GM12891 (cell line): ENCODE measurements at regions not wholly inside any gene's neighbourhood (a gene's known extent, or its start where the extent isn't known, plus 50 kb on each side); places are given as distances from the start of the nearest gene placed in this dataset.
"Not testable (repeated sequence)": the region's sequence is repeated elsewhere in the genome, so short reads cannot be mapped to it uniquely, and the experiment has no call there.

Experiments
- DNase-seq: peaks from one replicate; pipeline ENCODE4 v3.0.0; 2011; ENCODE audit warnings: low spot score; ENCODE audit not compliant: insufficient read length
- FAIRE-seq: peaks from 2 replicates; lab custom pipeline; 2011; peaks lifted over from hg19 to GRCh38; lab: Jason Lieb, UNC
- PAX5 ChIP-seq: IDR thresholded peaks from 2 replicates; pipeline ENCODE4 v1.6.1; 2011; ENCODE audit warnings: low read length, moderate library complexity, mild to moderate bottlenecking; ENCODE audit not compliant: insufficient read depth, severe bottlenecking
- POLR2A ChIP-seq: IDR thresholded peaks from 2 replicates; pipeline ENCODE4 v1.6.1; 2011; ENCODE audit warnings: low read depth, low read length, control low read depth
- POLR2AphosphoS5 ChIP-seq: IDR thresholded peaks from 2 replicates; pipeline ENCODE4 v1.6.1; 2011; ENCODE audit warnings: low read depth, low read length, control low read depth
- POU2F2 ChIP-seq: IDR thresholded peaks from 2 replicates; pipeline ENCODE4 v1.6.1; 2011; ENCODE audit warnings: low read depth, mild to moderate bottlenecking, control low read depth, low read length, moderate library complexity
- SPI1 ChIP-seq: IDR thresholded peaks from 2 replicates; pipeline ENCODE4 v1.6.1; 2011; ENCODE audit warnings: low read depth, low read length, control low read depth
- TAF1 ChIP-seq: IDR thresholded peaks from 2 replicates; pipeline ENCODE4 v1.6.1; 2011; ENCODE audit warnings: low read depth, low read length, control low read depth

DNA sequence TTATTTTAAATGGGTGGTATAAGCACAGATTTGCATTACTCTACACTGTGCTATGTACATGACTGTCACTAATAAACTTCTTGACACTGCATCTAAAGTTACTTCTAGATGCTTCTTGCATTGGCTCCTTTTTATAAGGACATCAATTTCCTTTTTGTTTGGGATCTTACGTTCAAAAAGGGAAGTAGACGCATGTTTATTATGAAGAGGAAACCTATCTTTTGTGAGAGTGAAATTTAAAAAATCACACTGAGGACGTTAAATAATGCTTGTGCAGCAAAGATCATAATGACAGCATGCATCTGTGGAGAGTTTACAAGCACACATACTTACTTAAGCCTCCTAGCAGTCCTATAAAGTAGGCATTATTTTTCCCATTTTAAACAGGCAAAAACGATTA lies 479.5 kb downstream of the CD83 start:
- no peak for TF ChIP-seq PAX5
- TF ChIP-seq POLR2A = no peak
- no peak for TF ChIP-seq TAF1
- TF ChIP-seq POU2F2 = no peak
- no peak for TF ChIP-seq SPI1
- no peak for DNase-seq
- no peak for FAIRE-seq

DNA sequence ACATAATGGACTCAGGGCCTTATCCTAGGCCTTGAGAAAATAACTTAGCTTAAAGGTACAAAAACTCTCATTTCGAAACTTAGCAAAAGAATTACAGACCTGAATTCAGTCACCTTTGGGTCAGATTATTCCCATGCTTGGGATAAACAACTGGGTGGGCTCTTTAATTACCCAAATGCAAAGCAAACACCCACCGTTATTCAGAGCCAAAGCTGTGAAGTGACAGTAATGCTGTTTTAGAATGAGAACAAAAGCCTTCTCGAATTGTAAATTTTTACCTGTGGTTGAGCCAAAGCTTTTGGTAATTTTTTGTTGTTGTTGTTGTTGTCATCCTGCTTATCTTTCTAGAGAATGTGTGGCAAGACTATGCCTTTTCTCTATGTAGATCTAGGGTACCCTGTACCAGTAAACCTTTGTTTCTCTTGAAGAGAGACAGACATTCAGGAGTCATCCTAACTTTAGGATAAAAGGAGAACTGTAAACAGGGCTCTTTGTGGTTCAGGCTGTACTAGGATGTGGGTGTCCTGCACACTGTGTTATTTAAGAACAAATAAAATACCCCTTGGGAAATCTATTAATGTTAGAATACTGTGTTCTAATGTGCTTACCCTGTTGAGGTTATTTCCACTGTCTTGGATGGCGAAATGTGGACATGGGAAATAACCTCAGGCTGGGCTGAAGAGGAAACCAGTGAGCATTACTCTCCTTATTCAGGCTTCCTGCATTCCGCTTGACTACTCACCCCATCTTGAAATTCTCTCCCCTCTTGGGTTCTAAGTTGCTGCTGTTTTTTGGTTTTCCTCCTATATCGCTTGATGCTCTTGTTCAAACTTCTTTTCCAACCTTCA lies 480.7 kb downstream of the CD83 start:
- DNase-seq (no peak), FAIRE-seq (no peak)
- TF ChIP-seq PAX5 = no peak
- no peak for TF ChIP-seq SPI1
- TF ChIP-seq POU2F2 = no peak
- no peak for TF ChIP-seq POLR2AphosphoS5
- TF ChIP-seq TAF1 = no peak
- TF ChIP-seq POLR2A = no peak

DNA sequence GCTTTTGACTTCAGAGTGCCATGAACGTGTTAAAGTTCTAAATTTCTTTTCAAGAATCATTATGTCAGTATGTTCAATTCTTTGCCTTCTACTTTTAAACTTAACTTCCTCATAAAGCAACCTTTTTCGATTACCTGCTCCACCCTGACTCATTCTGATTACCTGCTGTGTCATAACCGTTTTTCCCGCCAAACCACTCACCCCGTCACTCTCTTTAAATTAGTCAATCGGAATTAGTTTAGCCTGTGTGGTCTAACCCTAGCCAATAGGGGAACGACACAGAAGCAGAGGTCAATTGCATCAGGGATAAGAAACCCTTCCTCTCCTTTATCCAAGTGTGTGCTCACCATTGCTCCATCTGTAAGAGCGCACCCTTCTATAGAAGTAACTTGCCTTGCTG lies 482.7 kb downstream of the CD83 start:
- not testable (repeated sequence) for DNase-seq, FAIRE-seq

DNA sequence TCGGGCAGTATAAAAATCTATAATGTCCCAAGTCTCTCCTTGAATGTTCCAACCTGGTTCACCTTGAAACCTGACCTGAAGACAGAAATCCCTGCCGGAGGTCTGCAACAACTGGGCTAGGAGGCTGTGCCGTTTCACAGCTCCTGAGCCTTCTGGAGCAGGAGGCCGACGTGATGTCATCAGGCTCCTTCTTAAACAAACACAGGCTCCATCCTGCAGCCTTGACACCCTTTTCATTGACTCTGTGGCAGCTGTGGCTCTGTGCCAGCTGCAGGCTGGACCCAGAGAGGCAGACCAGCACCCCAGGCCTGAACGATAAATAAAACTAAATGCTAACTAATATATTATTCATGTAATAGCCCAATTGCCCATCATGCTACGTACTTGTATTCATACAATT lies 483.9 kb downstream of the CD83 start:
- FAIRE-seq (no peak), DNase-seq (no peak)
- no peak for TF ChIP-seq POLR2AphosphoS5
- no peak for TF ChIP-seq POU2F2
- no peak for TF ChIP-seq TAF1
- no peak for TF ChIP-seq SPI1
- TF ChIP-seq POLR2A = no peak
- TF ChIP-seq PAX5 = no peak

DNA sequence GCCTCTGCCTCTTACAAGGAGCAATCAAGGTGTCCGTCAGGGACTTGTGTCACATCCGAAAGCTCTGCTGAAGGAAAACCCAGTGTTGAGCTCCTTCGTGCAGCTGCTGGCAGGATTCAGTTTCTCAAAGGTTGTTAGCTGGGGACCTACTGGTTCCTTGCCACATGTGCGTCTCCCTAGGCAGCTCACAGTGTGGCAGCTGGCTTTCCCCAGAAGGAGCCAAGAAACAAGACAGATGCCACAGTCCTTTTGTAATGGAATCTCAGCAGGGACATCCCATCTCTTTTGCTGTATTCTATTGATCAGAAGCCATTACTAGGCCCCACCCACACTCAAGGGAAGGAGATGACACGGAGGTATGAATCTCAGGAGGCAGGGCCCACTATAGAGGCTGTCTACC lies 488.8 kb downstream of the CD83 start:
- no peak for FAIRE-seq
- no peak for TF ChIP-seq POLR2A
- no peak for DNase-seq

DNA sequence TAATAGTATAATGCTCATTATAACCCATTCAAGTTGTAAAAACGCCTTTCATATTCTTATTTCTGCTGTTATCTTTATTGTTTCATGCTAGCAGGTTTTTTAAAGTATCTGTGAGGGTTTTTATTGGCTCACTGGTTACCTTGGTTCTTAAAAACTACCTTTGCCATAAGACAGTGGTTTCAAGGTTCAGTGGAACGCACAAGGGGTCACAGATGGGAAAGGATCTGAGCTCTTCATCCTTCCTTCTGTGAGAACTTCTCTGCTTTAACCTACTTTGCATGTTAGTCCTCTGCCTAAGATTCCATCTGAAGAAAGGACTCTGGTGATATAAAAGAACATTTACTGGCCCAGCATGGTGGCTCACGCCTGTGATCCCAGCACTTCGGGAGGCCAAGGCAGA lies 492.6 kb downstream of the CD83 start:
- DNase-seq (no peak), FAIRE-seq (no peak)
- TF ChIP-seq POLR2AphosphoS5 (no peak), POU2F2 (no peak), SPI1 (no peak), POLR2A (no peak)

DNA sequence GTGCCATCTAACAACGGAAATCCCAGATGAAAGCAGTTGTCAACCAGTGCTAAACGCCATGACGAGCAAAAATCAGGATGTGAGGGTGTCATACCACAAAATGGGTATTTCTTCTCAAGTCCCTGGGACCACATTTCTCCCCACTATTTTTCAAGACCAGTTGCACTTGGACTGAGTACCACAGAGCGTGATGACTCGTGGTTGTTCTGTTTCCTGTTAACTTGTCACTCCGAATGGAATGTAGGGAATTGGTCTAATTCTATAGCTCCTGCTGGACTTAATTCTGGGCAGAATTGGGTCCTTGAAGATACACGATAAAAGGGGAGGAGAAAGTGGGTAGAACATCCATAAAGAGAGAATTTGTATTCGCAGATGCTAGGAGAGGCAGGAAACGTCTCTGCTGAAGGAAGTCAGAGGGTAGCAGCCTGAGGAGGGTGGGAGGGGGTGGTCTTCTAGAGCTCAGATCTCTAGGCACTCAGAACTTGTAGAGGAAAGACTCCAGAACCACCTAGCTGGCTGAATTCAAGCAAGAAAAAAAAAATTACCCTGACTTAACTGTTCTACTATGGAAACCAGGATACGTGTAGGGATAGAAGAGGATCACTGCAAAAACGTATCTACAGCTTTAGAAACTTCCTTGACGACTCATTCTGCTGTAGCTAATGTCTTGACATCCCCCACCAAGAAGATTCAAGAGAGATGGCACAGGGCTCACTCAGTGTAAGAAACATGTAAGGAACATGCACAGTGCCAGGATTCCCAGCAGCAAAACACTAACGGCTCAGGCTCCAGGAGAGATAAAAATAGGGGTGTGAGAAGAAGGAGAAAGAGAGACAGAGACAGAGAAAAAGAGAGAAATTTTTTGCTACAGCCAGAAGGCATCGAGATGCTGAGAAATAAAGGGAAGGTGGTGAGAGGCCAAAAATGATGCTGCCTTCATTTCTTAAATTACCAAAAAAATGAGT lies 494.7 kb downstream of the CD83 start:
- FAIRE-seq = no peak
- TF ChIP-seq SPI1 (no peak), POU2F2 (no peak), POLR2AphosphoS5 (no peak), POLR2A (no peak), PAX5 (no peak), TAF1 (no peak)
- DNase-seq = no peak

DNA sequence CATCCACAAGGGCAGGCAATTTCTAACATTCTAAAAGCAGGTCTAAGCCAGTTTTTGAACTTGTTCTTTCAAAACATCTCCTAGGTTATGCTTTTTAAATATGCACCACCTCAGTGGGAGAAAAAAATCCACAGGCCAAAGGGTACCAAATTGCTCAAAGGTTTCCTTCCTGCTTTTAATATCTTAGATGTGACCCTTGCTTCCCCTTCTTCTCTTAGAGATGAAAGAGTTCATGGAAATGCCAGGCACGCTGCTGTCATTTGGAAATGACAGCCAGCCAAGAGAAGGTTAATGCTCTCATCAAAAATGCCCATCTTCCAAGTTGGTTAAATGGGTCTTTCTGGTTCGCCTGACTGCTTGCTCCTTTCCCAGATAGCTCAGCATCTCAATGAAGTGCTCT lies 497.1 kb downstream of the CD83 start:
- DNase-seq (no peak), FAIRE-seq (no peak)
- no peak for TF ChIP-seq PAX5
- no peak for TF ChIP-seq TAF1
- TF ChIP-seq POU2F2 = no peak
- no peak for TF ChIP-seq POLR2A

DNA sequence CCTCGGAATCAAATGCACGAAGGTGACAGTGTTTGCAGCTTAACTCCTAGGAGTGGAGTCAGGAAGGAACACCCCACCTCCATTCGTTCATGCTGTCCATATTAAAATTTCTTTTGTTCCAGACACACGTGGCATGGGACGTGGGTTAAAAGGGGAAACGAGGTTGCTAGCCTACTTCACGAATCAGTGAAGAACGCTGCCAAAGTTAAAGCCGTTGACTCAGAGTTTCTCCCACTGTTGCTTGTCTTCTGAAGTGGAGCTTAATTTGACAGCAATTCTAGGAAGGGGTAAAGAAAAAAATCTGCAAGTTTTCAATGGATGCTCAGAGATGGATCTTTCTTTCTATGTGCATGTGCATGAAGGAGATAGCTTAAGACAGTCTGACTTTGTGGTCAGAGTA lies 499.1 kb downstream of the CD83 start:
- DNase-seq = no peak
- no peak for TF ChIP-seq PAX5
- no peak for TF ChIP-seq POLR2AphosphoS5
- TF ChIP-seq POU2F2 = no peak
- no peak for TF ChIP-seq POLR2A
- TF ChIP-seq TAF1 = no peak
- no peak for TF ChIP-seq SPI1
- no peak for FAIRE-seq
